Activated T-cell treated with anti-CD3 and anti-CD28 coated beads, Interleukin-2, amount 50 U/mL, for 24 hours (primary cell): ENCODE measurements at regions not wholly inside any gene's neighbourhood (a gene's known extent, or its start where the extent isn't known, plus 50 kb on each side); places are given as distances from the start of the nearest gene placed in this dataset.
"Not testable (repeated sequence)": the region's sequence is repeated elsewhere in the genome, so short reads cannot be mapped to it uniquely, and the experiment has no call there.

Experiments used
- DNase-seq: peaks from one replicate; pipeline ENCODE4 v3.0.0-alpha.2; 2020
- H3K27ac Mint-ChIP-seq: 2 replicates; pipeline ENCODE4 v1.8.0; 2020; ENCODE audit warnings: mild to moderate bottlenecking, mixed read lengths
- H3K27me3 Mint-ChIP-seq: 2 replicates; pipeline ENCODE4 v1.8.0; 2020; ENCODE audit warnings: mixed read lengths
- H3K36me3 Mint-ChIP-seq: 2 replicates; pipeline ENCODE4 v1.8.0; 2020; ENCODE audit warnings: low read depth, mixed read lengths
- H3K4me1 Mint-ChIP-seq: 2 replicates; pipeline ENCODE4 v1.8.0; 2020; ENCODE audit warnings: low read depth, mixed read lengths
- H3K4me3 Mint-ChIP-seq: 2 replicates; pipeline ENCODE4 v1.8.0; 2020; ENCODE audit warnings: mild to moderate bottlenecking, moderate library complexity, mixed read lengths
- H3K9me3 Mint-ChIP-seq: 2 replicates; pipeline ENCODE4 v1.8.0; 2020; ENCODE audit warnings: mixed read lengths

DNA sequence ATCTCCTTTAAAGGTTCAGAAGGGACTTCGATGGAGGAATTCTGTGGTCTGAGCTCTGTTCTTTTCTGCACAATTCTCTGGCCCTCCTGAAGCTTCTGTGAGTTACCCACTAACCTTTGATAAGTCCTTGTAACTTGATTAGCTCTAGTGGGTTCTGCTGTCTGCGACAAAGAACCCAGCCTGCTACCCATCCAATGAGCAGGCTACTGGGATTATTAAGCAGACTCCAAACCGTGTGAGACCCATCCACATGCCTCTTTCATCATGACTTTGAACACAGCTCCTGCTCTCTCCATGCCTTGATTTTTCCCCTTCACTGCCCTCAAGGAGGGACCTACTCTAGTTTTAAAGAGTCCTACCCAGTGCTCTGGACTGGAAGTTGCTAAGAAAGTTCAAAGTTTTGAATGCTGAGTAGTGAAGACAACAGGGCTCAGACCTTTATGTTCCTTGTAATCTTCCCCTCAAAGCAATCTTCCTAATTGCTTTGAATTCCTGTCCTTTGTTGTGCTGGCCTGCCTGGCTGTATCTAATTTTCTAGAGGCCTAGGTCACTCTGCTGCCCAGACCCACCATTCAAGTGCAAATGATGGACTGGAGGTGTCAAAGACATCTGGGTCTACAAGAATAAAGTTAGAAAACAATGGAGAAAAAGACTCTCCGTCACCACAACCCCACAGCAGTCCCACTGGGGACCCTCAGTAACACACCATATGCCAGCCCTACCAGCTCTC is 146.9 kb downstream of the RHOU start:
- DNase-seq = no peak
- no peak overlapping the region for H3K4me3 Mint-ChIP-seq
- no peaks in the 10 kb centered on the region for H3K27me3 Mint-ChIP-seq
- H3K9me3 Mint-ChIP-seq = no peaks in the 10 kb centered on the region
- H3K27ac Mint-ChIP-seq = no peak overlapping the region
- H3K4me1 Mint-ChIP-seq = no peaks in the 10 kb centered on the region
- H3K36me3 Mint-ChIP-seq = no peaks in the 10 kb centered on the region

GRCh38 chr1:228882771-228883450 is 147.6 kb downstream of the RHOU start:
- no peaks in the 10 kb centered on the region for H3K27me3 Mint-ChIP-seq
- no peaks in the 10 kb centered on the region for H3K36me3 Mint-ChIP-seq
- no peak overlapping the region for H3K27ac Mint-ChIP-seq
- no peaks in the 10 kb centered on the region for H3K4me1 Mint-ChIP-seq
- no peak overlapping the region for H3K4me3 Mint-ChIP-seq
- no peak for DNase-seq
- no peaks in the 10 kb centered on the region for H3K9me3 Mint-ChIP-seq

DNA sequence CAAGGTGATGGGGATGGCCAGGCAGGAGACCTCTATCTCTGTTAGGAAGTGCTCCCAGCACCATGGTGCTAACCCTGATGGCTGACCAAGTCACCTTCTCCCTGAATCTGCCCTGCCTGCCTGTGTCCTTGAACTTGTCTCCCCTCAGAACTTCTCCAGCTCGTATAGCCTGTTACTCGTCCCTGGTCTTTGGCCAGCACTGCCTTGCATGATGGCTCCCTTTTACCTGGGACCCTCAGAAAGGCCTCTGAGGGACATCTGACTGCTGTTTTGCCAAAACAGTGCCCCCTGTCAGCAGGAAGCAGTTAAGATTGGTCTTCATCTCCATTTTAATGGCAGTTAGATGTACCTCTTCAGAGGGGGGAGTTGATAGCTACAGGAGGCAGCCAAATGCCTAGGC is 148.3 kb downstream of the RHOU start:
- H3K4me1 Mint-ChIP-seq = no peaks in the 10 kb centered on the region
- H3K4me3 Mint-ChIP-seq = no peak overlapping the region
- no peak for DNase-seq
- no peak overlapping the region for H3K27ac Mint-ChIP-seq
- no peaks in the 10 kb centered on the region for H3K9me3 Mint-ChIP-seq
- no peaks in the 10 kb centered on the region for H3K36me3 Mint-ChIP-seq
- H3K27me3 Mint-ChIP-seq = no peaks in the 10 kb centered on the region

- H3K4me1 Mint-ChIP-seq = peaks cover 1% of the 10 kb centered on the region
- no peaks in the 10 kb centered on the region for H3K36me3 Mint-ChIP-seq
- no peaks in the 10 kb centered on the region for H3K9me3 Mint-ChIP-seq
- H3K4me3 Mint-ChIP-seq = no peak overlapping the region
- no peaks in the 10 kb centered on the region for H3K27me3 Mint-ChIP-seq
- no peak overlapping the region for H3K27ac Mint-ChIP-seq
- DNase-seq = no peak
These were observed 148.9 kb downstream of the RHOU start for GRCh38 chr1:228884196-228884595.

- no peaks in the 10 kb centered on the region for H3K36me3 Mint-ChIP-seq
These were observed 149.6 kb downstream of the RHOU start for GRCh38 chr1:228884615-228885566.

DNA sequence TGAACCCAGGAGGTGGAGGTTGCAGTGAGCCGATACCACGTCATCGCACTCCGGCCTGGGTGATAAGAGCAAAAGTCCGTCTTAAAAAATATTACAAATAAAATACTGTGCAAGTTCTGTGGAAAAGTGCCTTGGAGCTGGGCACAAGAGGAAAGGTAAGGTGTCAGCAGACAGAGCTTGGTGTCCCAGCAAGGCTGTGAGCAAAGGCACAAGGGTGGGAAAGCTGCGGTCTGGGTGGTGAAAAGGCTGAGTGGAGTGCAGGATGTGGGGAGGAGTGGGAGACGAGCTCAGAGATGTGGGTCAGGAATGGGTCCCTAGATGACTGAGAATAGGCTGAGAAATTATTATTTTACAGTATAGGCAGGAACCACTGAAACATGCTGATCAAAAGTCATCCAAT is 150.6 kb downstream of the RHOU start:
- DNase-seq = no peak
- H3K27ac Mint-ChIP-seq = no peak overlapping the region
- no peak overlapping the region for H3K4me3 Mint-ChIP-seq
- H3K4me1 Mint-ChIP-seq = peaks cover 17% of the 10 kb centered on the region
- H3K36me3 Mint-ChIP-seq = no peaks in the 10 kb centered on the region
- H3K9me3 Mint-ChIP-seq = no peaks in the 10 kb centered on the region
- H3K27me3 Mint-ChIP-seq = no peaks in the 10 kb centered on the region

More at GRCh38 chr1:228884615-228885566, 149.6 kb downstream of the RHOU start:
- no peaks in the 10 kb centered on the region for H3K27me3 Mint-ChIP-seq
- no peak overlapping the region for H3K27ac Mint-ChIP-seq
- H3K4me1 Mint-ChIP-seq = peaks cover 8% of the 10 kb centered on the region
- no peak for DNase-seq
- H3K4me3 Mint-ChIP-seq = no peak overlapping the region
- H3K9me3 Mint-ChIP-seq = no peaks in the 10 kb centered on the region

DNA sequence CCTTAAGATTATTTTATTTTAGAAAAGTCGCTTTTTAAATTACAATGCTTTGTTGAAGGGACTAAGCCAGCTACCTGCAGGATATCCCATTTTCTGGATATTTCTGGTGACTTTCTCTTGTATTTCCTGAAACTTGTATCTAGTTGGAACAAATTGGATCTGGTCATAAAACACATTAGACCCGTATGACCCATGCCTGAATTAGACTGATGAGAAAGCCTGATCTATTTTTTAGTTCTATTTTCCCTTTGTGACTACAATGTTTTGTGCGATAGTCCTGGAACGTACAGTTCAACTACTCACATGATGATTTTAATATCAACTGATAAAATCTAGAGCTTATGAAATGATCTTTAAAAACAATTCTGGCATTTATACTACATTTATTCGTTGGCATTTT is 151.8 kb downstream of the RHOU start:
- Mint-ChIP-seq H3K4me3 (no peak overlapping the region), H3K4me1 (peaks cover 22% of the 10 kb centered on the region), H3K9me3 (no peaks in the 10 kb centered on the region), H3K27ac (no peak overlapping the region), H3K27me3 (no peaks in the 10 kb centered on the region), H3K36me3 (no peaks in the 10 kb centered on the region)
- no peak for DNase-seq

DNA sequence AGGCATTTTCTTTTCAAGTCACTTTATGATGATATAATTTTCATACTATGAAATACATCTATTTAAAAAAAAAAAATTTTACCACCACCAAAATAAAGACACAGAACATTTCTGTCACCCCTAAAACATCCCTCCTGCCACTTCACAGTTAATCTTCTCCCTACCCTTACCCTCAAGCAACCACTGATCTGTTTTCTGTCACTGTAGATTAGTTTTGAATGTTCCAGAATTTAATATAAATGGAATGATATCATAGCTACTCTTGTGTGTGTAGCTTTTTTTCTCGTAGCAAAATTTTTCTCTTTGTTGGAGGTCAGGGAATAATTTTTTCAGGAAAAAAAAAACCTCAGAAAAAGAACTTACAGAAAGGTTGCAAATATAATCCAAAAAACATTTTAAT is 152.7 kb downstream of the RHOU start:
- Mint-ChIP-seq H3K9me3 (no peaks in the 10 kb centered on the region), H3K27ac (no peak overlapping the region), H3K4me3 (no peak overlapping the region), H3K4me1 (peaks cover 22% of the 10 kb centered on the region), H3K27me3 (no peaks in the 10 kb centered on the region), H3K36me3 (no peaks in the 10 kb centered on the region)
- no peak for DNase-seq

DNA sequence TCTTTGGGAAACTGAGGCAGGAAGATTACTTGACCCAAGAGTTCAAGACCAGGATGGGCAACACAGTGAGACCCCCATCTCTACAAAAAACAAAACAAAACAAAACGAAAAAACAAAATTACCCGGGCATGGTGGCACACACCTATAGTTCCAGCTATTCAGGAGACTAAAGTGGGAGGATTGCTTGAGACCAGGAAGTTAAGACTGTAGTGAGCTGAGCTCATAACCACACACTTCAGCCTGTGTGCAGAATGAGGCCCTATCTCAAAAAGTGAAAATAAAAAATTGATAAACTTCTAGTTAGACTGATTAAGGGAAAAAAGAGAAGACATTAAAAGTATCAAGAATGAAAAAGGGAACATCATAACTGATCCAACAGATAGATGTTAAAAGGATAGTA is 154.0 kb downstream of the RHOU start:
- DNase-seq = no peak
- no peaks in the 10 kb centered on the region for H3K27me3 Mint-ChIP-seq

GRCh38 chr1:228891272-228892034 is 156.2 kb downstream of the RHOU start:
- no peaks in the 10 kb centered on the region for H3K36me3 Mint-ChIP-seq
- no peak overlapping the region for H3K27ac Mint-ChIP-seq
- peaks cover 22% of the 10 kb centered on the region for H3K4me1 Mint-ChIP-seq
- no peaks in the 10 kb centered on the region for H3K9me3 Mint-ChIP-seq
- DNase-seq = no peak
- no peaks in the 10 kb centered on the region for H3K27me3 Mint-ChIP-seq
- no peak overlapping the region for H3K4me3 Mint-ChIP-seq

More for the DNA sequence above, 154.0 kb downstream of the RHOU start:
- Mint-ChIP-seq H3K4me1 (peaks cover 22% of the 10 kb centered on the region), H3K9me3 (no peaks in the 10 kb centered on the region), H3K27ac (no peak overlapping the region), H3K4me3 (no peak overlapping the region), H3K36me3 (no peaks in the 10 kb centered on the region)

GRCh38 chr1:228892200-228892599 is 156.9 kb downstream of the RHOU start:
- not testable (repeated sequence) for H3K27me3 Mint-ChIP-seq, H3K36me3 Mint-ChIP-seq, H3K4me3 Mint-ChIP-seq, DNase-seq, H3K9me3 Mint-ChIP-seq, H3K27ac Mint-ChIP-seq
- H3K4me1 Mint-ChIP-seq = peaks cover 22% of the 10 kb centered on the region

DNA sequence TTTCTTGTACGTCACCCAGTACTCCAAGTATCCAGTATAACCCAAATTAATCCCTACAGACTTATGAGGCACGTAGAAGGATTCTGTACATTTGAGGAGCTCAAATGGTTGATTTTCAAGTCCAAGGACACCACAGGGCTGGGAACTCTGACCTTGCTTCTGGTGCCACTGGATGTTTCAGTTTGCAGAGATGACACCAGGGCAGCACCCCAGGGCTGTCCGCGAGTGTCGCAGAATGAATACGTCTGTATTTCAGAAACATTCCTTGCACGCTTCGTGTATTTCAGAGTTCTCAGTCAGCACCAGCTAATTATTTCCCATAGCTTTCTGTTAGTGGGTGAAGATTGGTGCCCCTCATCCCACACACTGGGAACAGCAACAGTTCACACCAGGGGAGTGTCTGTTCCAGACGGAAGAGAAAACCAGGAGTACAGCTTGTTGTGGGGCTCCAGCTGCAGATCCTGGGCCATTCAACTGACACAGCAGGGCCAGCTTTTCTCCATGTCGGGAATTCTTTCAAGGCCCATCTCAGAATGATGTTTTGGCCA is 159.2 kb downstream of the RHOU start:
- Mint-ChIP-seq H3K36me3 (no peaks in the 10 kb centered on the region), H3K27ac (no peak overlapping the region), H3K4me1 (peaks cover 17% of the 10 kb centered on the region), H3K9me3 (no peaks in the 10 kb centered on the region), H3K27me3 (no peaks in the 10 kb centered on the region), H3K4me3 (no peak overlapping the region)
- DNase-seq = no peak

DNA sequence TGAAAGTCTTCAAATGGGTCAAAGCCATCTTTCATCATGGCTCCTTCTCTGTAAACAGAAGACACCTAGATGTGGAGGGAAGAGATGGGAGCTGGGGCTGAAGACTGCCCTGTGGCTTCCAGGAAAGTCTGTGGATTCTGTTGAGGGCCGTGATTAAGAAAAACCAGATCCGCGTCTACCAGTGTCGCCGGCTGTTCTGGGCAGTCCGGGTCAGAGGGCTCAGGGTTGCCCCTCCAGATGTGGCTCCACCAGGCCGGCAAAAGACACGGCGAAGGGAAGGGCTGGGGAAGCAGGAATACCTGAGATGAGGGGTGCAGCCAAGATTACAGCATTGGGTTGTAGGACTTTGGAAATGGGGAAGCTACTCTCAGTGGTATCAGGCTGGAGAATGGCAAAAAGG is 162.6 kb downstream of the RHOU start:
- no peak overlapping the region for H3K27ac Mint-ChIP-seq
- DNase-seq = no peak
- H3K36me3 Mint-ChIP-seq = no peaks in the 10 kb centered on the region
- H3K4me3 Mint-ChIP-seq = no peak overlapping the region
- no peaks in the 10 kb centered on the region for H3K9me3 Mint-ChIP-seq
- no peaks in the 10 kb centered on the region for H3K4me1 Mint-ChIP-seq
- H3K27me3 Mint-ChIP-seq = no peaks in the 10 kb centered on the region

DNA sequence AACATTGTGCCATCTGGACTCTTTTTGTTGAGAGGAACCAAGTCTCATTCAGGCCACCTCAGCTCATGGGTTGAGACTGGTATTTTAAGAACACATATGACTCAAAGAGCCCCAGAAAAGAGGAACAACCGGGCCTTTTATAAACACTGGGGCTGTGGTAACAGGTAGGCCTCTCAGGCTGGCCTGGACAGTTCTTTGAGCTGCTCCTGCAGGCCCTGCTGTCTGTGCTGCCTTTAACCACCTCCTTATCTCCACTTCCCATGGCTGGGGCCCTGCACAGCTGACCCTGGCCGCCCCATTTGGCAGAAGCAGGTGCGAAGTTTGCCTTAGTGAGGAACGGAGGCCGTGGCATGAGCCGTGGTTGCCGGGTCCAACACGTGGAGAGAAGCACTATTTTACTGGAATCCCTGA is 163.3 kb downstream of the RHOU start:
- H3K27me3 Mint-ChIP-seq = no peaks in the 10 kb centered on the region
- H3K36me3 Mint-ChIP-seq = no peaks in the 10 kb centered on the region
- DNase-seq = no peak
- no peak overlapping the region for H3K27ac Mint-ChIP-seq
- H3K4me1 Mint-ChIP-seq = no peaks in the 10 kb centered on the region
- H3K4me3 Mint-ChIP-seq = no peak overlapping the region
- H3K9me3 Mint-ChIP-seq = no peaks in the 10 kb centered on the region
